H1 (cell line): ENCODE measurements at regions not wholly inside any gene's neighbourhood (a gene's known extent, or its start where the extent isn't known, plus 50 kb on each side); places are given as distances from the start of the nearest gene placed in this dataset.

Experiments used
- BCL11A ChIP-seq, 2 experiments: IDR thresholded peaks; one replicate each; pipeline ENCODE4 v1.6.1; 2011; ENCODE audit warnings: low read depth in 2 of 2, low read length in 2 of 2, mild to moderate bottlenecking in 2 of 2
- CTCF ChIP-seq, 3 experiments: IDR thresholded peaks; 1 replicate in 2 of 3; 2 replicates in 1 of 3; pipeline versions ENCODE4 v1.5.1 to v1.6.1; 2011; ENCODE audit warnings: low read length in 3 of 3, mild to moderate bottlenecking in 3 of 3, inconsistent platforms in 2 of 3, low read depth in 1 of 3, moderate library complexity in 1 of 3; ENCODE audit not compliant: insufficient read depth in 1 of 3; ENCODE audit errors: control extremely low read depth in 1 of 3

GRCh38 chr17:5651348-5651747, 67.0 kb upstream of the NLRP1 start:
- TF ChIP-seq CTCF (IDR thresholded peaks at IDR 0.05; ENCODE audit: control extremely low read depth in 1 of 3, insufficient read depth in 1 of 3, low read depth in 1 of 3, low read length in 3 of 3) (no peak), BCL11A (IDR thresholded peaks at IDR 0.05; ENCODE audit: low read depth in 2 of 2, low read length in 2 of 2) (no peak)
